ENCODE measurements at regions not wholly inside any gene's neighbourhood (a gene's known extent, or its start where the extent isn't known, plus 50 kb on each side); places are given as distances from the start of the nearest gene placed in this dataset.
A peak's percentile ranks its signal among the peaks of the same experiment; 100 is the strongest.
"Not testable (repeated sequence)": the region's sequence is repeated elsewhere in the genome, so short reads cannot be mapped to it uniquely, and the experiment has no call there.

GRCh38 chr3:126292318-126293070 is 64.7 kb downstream of the KLF15 start:
- no peak for DNase-seq

- no peak for DNase-seq
Observed at GRCh38 chr3:126291537-126291936, 65.7 kb downstream of the KLF15 start.

- DNase-seq: no peak
Observed at GRCh38 chr3:126291061-126291460, 66.1 kb downstream of the KLF15 start.

GRCh38 chr3:126290325-126290724 is 66.9 kb downstream of the KLF15 start:
- no peak for DNase-seq

GRCh38 chr3:126289096-126289495 is 68.1 kb downstream of the KLF15 start:
- DNase-seq: no peak

- no peak for DNase-seq
Observed at GRCh38 chr3:126288314-126288713, 68.9 kb downstream of the KLF15 start.

GRCh38 chr3:126287536-126288241 is 69.5 kb downstream of the KLF15 start:
- DNase-seq: no peak

- DNase-seq: no peak
Observed at GRCh38 chr3:126287171-126287535, 70.1 kb downstream of the KLF15 start.

GRCh38 chr3:126285369-126285768 is 71.8 kb downstream of the KLF15 start:
- DNase-seq: no peak

- no peak for DNase-seq
Observed at GRCh38 chr3:126284258-126284904, 72.8 kb downstream of the KLF15 start.

GRCh38 chr3:126283651-126284050 is 73.6 kb downstream of the KLF15 start:
- DNase-seq: not testable (repeated sequence)

- no peak for DNase-seq
Observed at GRCh38 chr3:126279853-126280252, 77.4 kb downstream of the KLF15 start.

GRCh38 chr3:126277629-126278378 is 79.4 kb downstream of the KLF15 start:
- DNase-seq: no peak

- peak; percentile 20 to 22 for DNase-seq
Observed at GRCh38 chr3:126275620-126275904, 81.6 kb downstream of the KLF15 start.

- DNase-seq: peak; percentile 42 to 57
Observed at GRCh38 chr3:126274735-126275619, 82.2 kb downstream of the KLF15 start.

GRCh38 chr3:126270145-126270811 is 86.9 kb downstream of the KLF15 start:
- DNase-seq: no peak

- no peak for DNase-seq
Observed at GRCh38 chr3:126269354-126269753, 87.9 kb downstream of the KLF15 start.

GRCh38 chr3:126268866-126269265 is 88.3 kb downstream of the KLF15 start:
- DNase-seq: no peak

- no peak for DNase-seq
Observed at GRCh38 chr3:126267976-126268615, 87.7 kb upstream of the ALDH1L1 start.

GRCh38 chr3:126267169-126267975 is 87.0 kb upstream of the ALDH1L1 start:
- DNase-seq: peak; percentile 73 to 87

Measured in inflammatory macrophage (primary cell).